ENCODE measurements at regions not wholly inside any gene's neighbourhood (a gene's known extent, or its start where the extent isn't known, plus 50 kb on each side); places are given as distances from the start of the nearest gene placed in this dataset.

GRCh38 chr11:122339436-122340060 lies 223.5 kb upstream of the BLID start:
- TF ChIP-seq CTCF (IDR thresholded peaks at IDR 0.05), result no peak
- TF ChIP-seq EZH2 (IDR thresholded peaks at IDR 0.05), result no peak
- TF ChIP-seq EZH2phosphoT487 (IDR thresholded peaks at IDR 0.05), result no peak
